Left colon (tissue), 2 donors: ENCODE measurements at regions not wholly inside any gene's neighbourhood (a gene's known extent, or its start where the extent isn't known, plus 50 kb on each side); places are given as distances from the start of the nearest gene placed in this dataset.
A peak's percentile ranks its signal among the peaks of the same experiment; 100 is the strongest.

Experiments used
- ATAC-seq: fragments of 200-7000 bp; cut with Tn5 transposase; one replicate; pipeline ENCODE4 v1.9.1; 2020; ENCODE audit warnings: mild to moderate bottlenecking, moderate library complexity
- DNase-seq, 2 donors: peaks; one replicate each; pipeline ENCODE4 v3.0.0-alpha.2; 2020
- intact Hi-C, 2 donors: fragments of 100-400 bp; cut with DNase I in 1 of 2; cut with micrococcal nuclease in 1 of 2; formaldehyde crosslinking; loops; one replicate each; pipeline versions ENCODE4 v1.11.2 to v1.14.0; 2022; cut with DNase I, micrococcal nuclease
- donor health status: DM: no; HTN: no; CAD: no.
- donor health status: DM: yes; HTN: yes; CAD: no.

GRCh38 chr13:105282406-105283285 lies 1252.8 kb downstream of the EFNB2 start:
- intact Hi-C loops: no loop called here
- ATAC-seq (no peak), DNase-seq (no peak)

- intact Hi-C loops: no loop called here
- DNase-seq (no peak), ATAC-seq (no peak)
Observed at GRCh38 chr13:105278943-105279381, 1256.5 kb downstream of the EFNB2 start.

GRCh38 chr13:105276571-105276970 lies 1258.9 kb downstream of the EFNB2 start:
- DNase-seq (no peak), ATAC-seq (no peak)
- intact Hi-C loops: no loop called here

GRCh38 chr13:105273665-105274222 lies 1261.7 kb downstream of the EFNB2 start:
- ATAC-seq (no peak), DNase-seq (no peak)
- intact Hi-C loops: no loop called here

GRCh38 chr13:105272660-105273631 lies 1262.5 kb downstream of the EFNB2 start:
- DNase-seq: no peak
- intact Hi-C loops: no loop called here
- ATAC-seq: no peak

- DNase-seq: no peak
- ATAC-seq: no peak
- intact Hi-C loops: no loop called here
Observed at GRCh38 chr13:105266615-105267014, 1268.8 kb downstream of the EFNB2 start.

GRCh38 chr13:105262579-105262978 lies 1272.9 kb downstream of the EFNB2 start:
- ATAC-seq: no peak
- intact Hi-C loops: no loop called here
- no peak for DNase-seq

GRCh38 chr13:105259426-105259825 lies 1276.0 kb downstream of the EFNB2 start:
- intact Hi-C loops: no loop called here
- ATAC-seq: no peak
- no peak for DNase-seq

GRCh38 chr13:105255472-105255871 lies 1280.0 kb downstream of the EFNB2 start:
- intact Hi-C loops: no loop called here
- no peak for DNase-seq
- no peak for ATAC-seq

GRCh38 chr13:105251293-105251692 lies 1284.2 kb downstream of the EFNB2 start:
- ATAC-seq (no peak), DNase-seq (no peak)
- intact Hi-C loops: no loop called here

GRCh38 chr13:105247830-105248229 lies 1287.6 kb downstream of the EFNB2 start:
- ATAC-seq (no peak), DNase-seq (no peak)
- intact Hi-C loops: no loop called here

GRCh38 chr13:105240371-105240770 lies 1295.1 kb downstream of the EFNB2 start:
- intact Hi-C loops: no loop called here
- no peak for ATAC-seq

GRCh38 chr13:105232439-105232838 lies 1303.0 kb downstream of the EFNB2 start:
- intact Hi-C loops: no loop called here
- peak in 1 of 2 donors; percentile 7 for DNase-seq
- ATAC-seq: peak; percentile 93

More at GRCh38 chr13:105240371-105240770, 1295.1 kb downstream of the EFNB2 start:
- DNase-seq: no peak

- intact Hi-C loops: no loop called here
- ATAC-seq (peak; percentile 26), DNase-seq (no peak)
Observed at GRCh38 chr13:105232006-105232405, 1303.5 kb downstream of the EFNB2 start.

GRCh38 chr13:105231579-105231978 lies 1303.9 kb downstream of the EFNB2 start:
- DNase-seq (no peak), ATAC-seq (no peak)
- intact Hi-C loops: no loop called here

- intact Hi-C loops: no loop called here
- no peak for ATAC-seq
- no peak for DNase-seq
Observed at GRCh38 chr13:105220881-105221280, 1314.6 kb downstream of the EFNB2 start.

- intact Hi-C loops: no loop called here
- no peak for ATAC-seq
- DNase-seq: no peak
Observed at GRCh38 chr13:105220063-105220462, 1315.4 kb downstream of the EFNB2 start.

GRCh38 chr13:105219651-105220050 lies 1315.8 kb downstream of the EFNB2 start:
- intact Hi-C loops: no loop called here
- ATAC-seq (no peak), DNase-seq (no peak)

GRCh38 chr13:105213512-105213911 lies 1322.0 kb downstream of the EFNB2 start:
- DNase-seq: no peak
- intact Hi-C loops: no loop called here
- no peak for ATAC-seq
